NB4 (cell line): ENCODE measurements at regions not wholly inside any gene's neighbourhood (a gene's known extent, or its start where the extent isn't known, plus 50 kb on each side); places are given as distances from the start of the nearest gene placed in this dataset.
"Not testable (repeated sequence)": the region's sequence is repeated elsewhere in the genome, so short reads cannot be mapped to it uniquely, and the experiment has no call there.

ENCODE experiments used
- DNase-seq: peaks from one replicate; pipeline ENCODE4 v3.0.0; 2010; ENCODE audit warnings: low read depth
- H3K4me3 ChIP-seq: one replicate; pipeline ENCODE4 v1.5.1; 2011; ENCODE audit warnings: mild to moderate bottlenecking, low read depth, low read length, moderate library complexity
- MYC ChIP-seq: IDR thresholded peaks from 2 replicates; pipeline ENCODE4 v1.6.1; 2011; ENCODE audit warnings: low read depth, low read length
- POLR2A ChIP-seq: IDR thresholded peaks from 2 replicates; pipeline ENCODE4 v1.6.1; 2011; ENCODE audit warnings: mild to moderate bottlenecking; ENCODE audit not compliant: insufficient read length; ENCODE audit errors: extremely low read depth
- TF ChIP-seq, protein P1 (sequence below): IDR thresholded peaks from one replicate; pipeline ENCODE4 v1.5.1; 2012; ENCODE audit warnings: low read depth, low read length
- TF ChIP-seq, protein P2 (sequence below): IDR thresholded peaks from 2 replicates; pipeline ENCODE4 v1.6.1; 2011; ENCODE audit warnings: low read depth, low read length

DNA sequence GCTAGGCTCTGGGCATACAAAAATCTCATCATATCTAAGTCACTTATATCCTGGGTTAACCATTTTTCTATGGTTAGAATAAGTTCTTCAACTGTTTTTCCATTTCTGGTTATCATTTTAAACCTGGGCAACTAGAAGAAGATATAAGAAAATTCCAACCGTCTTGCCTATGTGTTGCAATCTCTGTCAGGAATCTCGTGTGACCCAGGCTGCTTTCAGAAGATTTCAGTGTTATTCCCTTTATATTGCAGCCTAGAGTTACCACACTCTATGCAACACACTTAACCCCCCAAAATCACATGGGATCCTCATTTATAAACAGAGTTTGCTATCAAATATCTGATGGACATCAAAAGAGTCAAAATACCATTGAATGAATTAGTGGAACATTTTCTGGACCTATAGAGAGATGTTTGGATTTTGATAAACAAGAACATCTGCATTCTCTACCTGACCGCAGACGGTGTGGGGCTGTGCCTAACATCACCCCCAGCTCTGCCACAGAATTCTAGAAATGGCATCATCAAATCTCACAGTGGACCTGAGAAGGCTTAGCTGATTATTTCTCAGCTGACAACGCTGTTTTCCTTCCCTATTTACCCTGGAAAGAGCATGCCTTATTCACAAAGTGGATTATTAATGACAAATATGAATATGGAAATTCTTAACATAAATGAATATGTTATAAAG lies 515.7 kb downstream of the NTRK3 start:
- DNase-seq, result no peak
- no peak overlapping the region for H3K4me3 ChIP-seq
- TF ChIP-seq MYC, result no peak
- TF ChIP-seq, protein P1, sequence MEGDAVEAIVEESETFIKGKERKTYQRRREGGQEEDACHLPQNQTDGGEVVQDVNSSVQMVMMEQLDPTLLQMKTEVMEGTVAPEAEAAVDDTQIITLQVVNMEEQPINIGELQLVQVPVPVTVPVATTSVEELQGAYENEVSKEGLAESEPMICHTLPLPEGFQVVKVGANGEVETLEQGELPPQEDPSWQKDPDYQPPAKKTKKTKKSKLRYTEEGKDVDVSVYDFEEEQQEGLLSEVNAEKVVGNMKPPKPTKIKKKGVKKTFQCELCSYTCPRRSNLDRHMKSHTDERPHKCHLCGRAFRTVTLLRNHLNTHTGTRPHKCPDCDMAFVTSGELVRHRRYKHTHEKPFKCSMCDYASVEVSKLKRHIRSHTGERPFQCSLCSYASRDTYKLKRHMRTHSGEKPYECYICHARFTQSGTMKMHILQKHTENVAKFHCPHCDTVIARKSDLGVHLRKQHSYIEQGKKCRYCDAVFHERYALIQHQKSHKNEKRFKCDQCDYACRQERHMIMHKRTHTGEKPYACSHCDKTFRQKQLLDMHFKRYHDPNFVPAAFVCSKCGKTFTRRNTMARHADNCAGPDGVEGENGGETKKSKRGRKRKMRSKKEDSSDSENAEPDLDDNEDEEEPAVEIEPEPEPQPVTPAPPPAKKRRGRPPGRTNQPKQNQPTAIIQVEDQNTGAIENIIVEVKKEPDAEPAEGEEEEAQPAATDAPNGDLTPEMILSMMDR, result no peak
- no peak for TF ChIP-seq POLR2A
- TF ChIP-seq, protein P2, sequence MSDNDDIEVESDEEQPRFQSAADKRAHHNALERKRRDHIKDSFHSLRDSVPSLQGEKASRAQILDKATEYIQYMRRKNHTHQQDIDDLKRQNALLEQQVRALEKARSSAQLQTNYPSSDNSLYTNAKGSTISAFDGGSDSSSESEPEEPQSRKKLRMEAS, result no peak

DNA sequence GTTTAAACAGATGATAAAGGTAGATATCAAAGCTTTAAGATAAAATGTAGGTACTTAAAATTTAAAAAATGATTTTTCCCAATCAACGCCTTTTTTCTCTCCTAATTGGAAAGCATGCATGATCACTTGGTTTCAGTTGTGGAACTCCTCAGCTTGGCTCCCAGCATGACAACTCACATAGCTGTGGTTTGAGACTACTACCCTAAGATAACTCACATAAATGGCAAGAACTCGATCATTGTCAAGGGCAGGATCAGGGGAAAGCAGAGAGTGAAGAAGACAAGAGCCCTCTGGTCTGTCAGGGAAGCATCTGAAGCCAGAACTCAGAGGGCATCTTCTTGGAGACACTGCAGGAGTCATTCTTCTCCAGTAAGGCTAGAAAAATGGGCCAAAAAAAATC lies 516.7 kb downstream of the NTRK3 start:
- H3K4me3 ChIP-seq, result no peak overlapping the region
- DNase-seq, result no peak
- no peak for TF ChIP-seq MYC
- TF ChIP-seq, protein P1, result no peak
- TF ChIP-seq, protein P2, result no peak
- TF ChIP-seq POLR2A, result no peak

DNA sequence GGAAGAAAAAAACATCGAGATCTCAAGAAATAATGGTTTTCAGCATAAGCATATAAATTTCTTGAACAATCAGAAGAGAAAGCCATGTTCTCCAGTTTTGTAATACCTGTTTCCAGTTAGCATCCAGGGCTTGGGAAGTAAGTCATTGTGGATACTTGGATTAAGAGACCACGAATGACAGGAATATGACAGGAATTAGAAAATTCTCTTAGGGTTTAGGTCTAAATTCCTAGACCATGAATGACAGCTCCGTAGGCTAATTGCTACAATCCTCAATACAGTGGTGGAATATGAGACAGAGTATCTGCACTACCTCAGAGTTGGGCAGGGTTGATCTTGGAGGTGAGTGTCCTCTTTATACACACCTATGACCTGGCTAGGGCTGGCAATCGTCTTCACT lies 517.5 kb downstream of the NTRK3 start:
- H3K4me3 ChIP-seq, result no peak overlapping the region
- TF ChIP-seq POLR2A (no peak), MYC (no peak)
- TF ChIP-seq, protein P1, result no peak
- TF ChIP-seq, protein P2, result no peak
- DNase-seq, result no peak

DNA sequence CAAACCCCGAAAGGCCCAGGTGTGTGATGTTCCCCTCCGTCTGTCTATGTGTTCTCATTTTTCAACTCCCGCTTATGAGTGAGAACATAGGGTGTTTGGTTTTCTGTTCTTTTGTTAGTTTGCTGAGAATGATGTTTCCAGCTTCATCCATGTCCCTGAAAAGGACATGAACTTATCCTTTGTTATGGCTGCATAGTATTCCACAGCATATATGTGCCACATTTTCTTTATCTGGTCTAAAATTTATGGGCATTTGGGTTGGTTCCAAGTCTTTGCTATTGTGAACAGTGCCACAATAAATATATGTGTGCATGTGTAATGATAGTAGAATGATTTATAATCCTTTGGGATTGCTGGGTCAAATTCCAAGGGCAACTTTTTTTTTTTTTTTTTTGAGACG lies 519.1 kb downstream of the NTRK3 start:
- DNase-seq, H3K4me3 ChIP-seq: not testable (repeated sequence)

DNA sequence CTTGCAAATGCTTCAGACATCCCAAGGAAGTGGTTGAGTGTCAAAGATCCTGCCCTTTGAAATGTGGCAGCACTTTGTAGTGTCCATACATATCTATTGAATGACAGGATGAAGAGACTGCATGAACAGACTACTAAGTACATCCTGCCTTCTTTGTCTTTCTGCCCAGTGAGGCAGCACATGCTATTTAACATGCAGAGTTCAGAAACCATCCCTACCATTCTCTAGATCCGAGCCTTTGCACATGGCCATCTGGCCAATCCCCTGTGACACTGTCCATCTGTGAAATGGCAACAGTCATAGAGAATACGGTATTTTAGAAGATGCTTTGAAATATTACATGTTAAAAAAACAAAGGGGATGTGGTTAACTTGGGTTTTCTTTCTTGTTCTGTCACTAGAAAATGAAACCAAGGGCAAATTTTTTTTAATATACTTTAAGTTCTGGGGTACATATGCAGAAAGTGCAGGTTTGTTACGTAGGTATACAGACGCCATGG lies 519.6 kb downstream of the NTRK3 start:
- TF ChIP-seq, protein P1, result no peak
- H3K4me3 ChIP-seq, result no peak overlapping the region
- DNase-seq, result no peak

DNA sequence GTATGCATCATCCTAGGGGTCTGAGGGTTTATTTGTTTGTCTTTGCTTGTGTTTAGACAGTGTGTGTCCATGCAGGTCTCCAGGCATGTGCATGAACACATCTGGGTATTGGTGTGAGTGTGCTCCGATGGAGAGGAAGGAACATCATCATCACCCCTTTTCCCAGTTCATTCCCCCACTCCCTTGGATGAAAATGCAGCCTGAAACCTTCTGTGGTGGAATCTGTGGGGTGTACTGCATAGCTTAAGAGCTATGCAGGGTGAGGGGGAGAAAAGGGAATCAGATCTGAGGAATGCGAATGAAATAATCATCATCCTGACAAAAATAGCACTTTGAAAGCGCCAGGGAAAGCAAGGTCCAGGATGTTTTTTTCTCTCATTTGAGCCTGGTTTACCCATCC lies 520.1 kb downstream of the NTRK3 start:
- DNase-seq, result no peak
- H3K4me3 ChIP-seq, result no peak overlapping the region
- TF ChIP-seq MYC, result no peak
- TF ChIP-seq, protein P2, result no peak
- TF ChIP-seq, protein P1, result no peak
- TF ChIP-seq POLR2A, result no peak
